ENCODE measurements at regions not wholly inside any gene's neighbourhood (a gene's known extent, or its start where the extent isn't known, plus 50 kb on each side); places are given as distances from the start of the nearest gene placed in this dataset.

GRCh38 chr3:153041181-153041580, 120.8 kb upstream of the RAP2B start:
- Histone ChIP-seq H3K9me3 (replicated peaks; ENCODE audit: control insufficient read depth, insufficient read depth, low read length) (no peaks in the 10 kb centered on the region), H2AFZ (ENCODE audit: low read depth, low read length) (no peak overlapping the region), H3K4me3 (replicated peaks in 1 of 3; ENCODE audit: insufficient read depth in 1 of 3, low read depth in 1 of 3, low read length in 3 of 3) (no peak overlapping the region), H4K20me1 (replicated peaks; ENCODE audit: control insufficient read depth, extremely low read depth, insufficient read depth, low read length) (no peaks in the 10 kb centered on the region), H3K36me3 (ENCODE audit: control insufficient read depth in 2 of 2, extremely low read depth in 1 of 2, insufficient read depth in 2 of 2, low read length in 2 of 2) (no peaks in the 10 kb centered on the region), H3K9ac (replicated peaks; ENCODE audit: extremely low read depth, insufficient read depth, low read length) (no peak overlapping the region), H3K27ac (ENCODE audit: insufficient read depth, low read depth, low read length) (no peak overlapping the region), H3K4me2 (ENCODE audit: insufficient read depth, low read length) (no peak overlapping the region), H3K27me3 (ENCODE audit: control insufficient read depth in 2 of 2, insufficient read depth in 2 of 2, low read length in 2 of 2) (no peaks in the 10 kb centered on the region), H3K4me1 (ENCODE audit: control insufficient read depth, extremely low read depth, insufficient read depth, low read length) (peaks cover 12% of the 10 kb centered on the region), H3K9me1 (replicated peaks; ENCODE audit: control insufficient read depth, extremely low read depth, insufficient read depth, low read length) (no peaks in the 10 kb centered on the region), H3K79me2 (ENCODE audit: control insufficient read depth, insufficient read depth, low read length) (no peaks in the 10 kb centered on the region)
- intact Hi-C loops (cut with micrococcal nuclease) = loop anchor here (2.0 to 5.0 kb wide), 2 partner anchors 358 to 931 kb away; no protein-coding TSS in a partner anchor
- TF ChIP-seq EZH2 (IDR thresholded peaks at IDR 0.05; ENCODE audit: borderline replicate concordance, low read depth, low read length, severe bottlenecking) = no peak
- no peak for TF ChIP-seq POLR2A (IDR thresholded peaks at IDR 0.05; ENCODE audit: low read depth, low read length)
- no peak for TF ChIP-seq POLR2AphosphoS5 (IDR thresholded peaks at IDR 0.05; ENCODE audit: insufficient read depth, low read depth, low read length)
- no peak for TF ChIP-seq FOS (IDR thresholded peaks at IDR 0.05; ENCODE audit: borderline replicate concordance, insufficient read depth, low read length)
- no peak for TF ChIP-seq JUN (IDR thresholded peaks at IDR 0.05; ENCODE audit: borderline replicate concordance, insufficient read depth, insufficient read length, low read depth)
- TF ChIP-seq MYC (IDR thresholded peaks at IDR 0.05; ENCODE audit: low read depth, low read length) = no peak
- TF ChIP-seq GATA2 (IDR thresholded peaks at IDR 0.05; ENCODE audit: insufficient read depth, insufficient read length, low read depth, low read length) = no peak
- no peak for TF ChIP-seq CTCF (IDR thresholded peaks at IDR 0.05; ENCODE audit: extremely low read depth in 1 of 2, insufficient read depth in 1 of 2, low read depth in 1 of 2, low read length in 2 of 2)
- no peak for TF ChIP-seq MAX (IDR thresholded peaks at IDR 0.05; ENCODE audit: insufficient read depth, insufficient read length)
- no TSS peak for BruUV-seq (replicated peaks)
- ChIA-PET POLR2A (interaction anchor here (0.6 to 1.6 kb wide), 2 partner anchors 120 to 145 kb away, joined by 4 to 14 read pairs; no protein-coding TSS in a partner anchor), CTCF (interaction anchor here (0.6 to 6.0 kb wide), 4 partner anchors 123 to 1683 kb away, joined by 4 to 203 read pairs (median 4); partner anchors contain the start of gene RAP2B)
- dilution Hi-C loops (cut with MboI; ENCODE audit: extremely low pct_ligation_motif_present, low sequenced_read_pairs) = no loop called here
- no peak for FAIRE-seq
- no peak for DNase-seq (ENCODE audit: low read depth, low spot score)
